Activated CD4-positive, alpha-beta T cell treated with anti-CD3 and anti-CD28 coated beads, Interleukin-2, amount 10 ng/mL, durations not matched to agents 7 days and 5 days (primary cell): ENCODE measurements at regions not wholly inside any gene's neighbourhood (a gene's known extent, or its start where the extent isn't known, plus 50 kb on each side); places are given as distances from the start of the nearest gene placed in this dataset.

Experiments
- CTCF ChIA-PET: fragments of 350-600 bp; sonication (Branson Sonifier 250); formaldehyde crosslinking; loops from one replicate; lab custom pipeline; 2021; ENCODE audit warnings: antibody characterized with exemption; lab: Charles Lee
- POLR2A ChIA-PET: fragments of 350-600 bp; sonication (Branson Sonifier 250); formaldehyde crosslinking; loops from one replicate; lab custom pipeline; 2021; ENCODE audit warnings: antibody characterized with exemption; lab: Charles Lee
- DNase-seq: peaks from one replicate; pipeline ENCODE4 v3.0.0-alpha.2; 2020
- H3K27ac Mint-ChIP-seq: one replicate; pipeline ENCODE4 v1.8.0; 2021; ENCODE audit warnings: mild to moderate bottlenecking, moderate library complexity, mixed read lengths
- H3K27me3 Mint-ChIP-seq: one replicate; pipeline ENCODE4 v1.8.0; 2021; ENCODE audit warnings: mixed read lengths
- H3K36me3 Mint-ChIP-seq: one replicate; pipeline ENCODE4 v1.8.0; 2021; ENCODE audit warnings: low read depth, mixed read lengths
- H3K4me1 Mint-ChIP-seq: one replicate; pipeline ENCODE4 v1.8.0; 2021; ENCODE audit warnings: mixed read lengths
- H3K4me3 Mint-ChIP-seq: one replicate; pipeline ENCODE4 v1.8.0; 2021; ENCODE audit warnings: mild to moderate bottlenecking, moderate library complexity, mixed read lengths
- H3K9me3 Mint-ChIP-seq: one replicate; pipeline ENCODE4 v1.8.0; 2021; ENCODE audit warnings: mixed read lengths

GRCh38 chr1:230503726-230504125 is 77.6 kb upstream of the PGBD5 start:
- ChIA-PET CTCF (no interaction called here), POLR2A (no interaction called here)
- no peak for DNase-seq
- Mint-ChIP-seq H3K27ac (no peak overlapping the region), H3K27me3 (peaks cover 9% of the 10 kb centered on the region), H3K9me3 (no peaks in the 10 kb centered on the region), H3K4me1 (peaks cover 5% of the 10 kb centered on the region), H3K4me3 (no peak overlapping the region), H3K36me3 (no peaks in the 10 kb centered on the region)

- H3K27me3 Mint-ChIP-seq: peaks cover 9% of the 10 kb centered on the region
- no peaks in the 10 kb centered on the region for H3K36me3 Mint-ChIP-seq
- no peak overlapping the region for H3K27ac Mint-ChIP-seq
- H3K9me3 Mint-ChIP-seq: no peaks in the 10 kb centered on the region
- POLR2A ChIA-PET: no interaction called here
- peaks cover 5% of the 10 kb centered on the region for H3K4me1 Mint-ChIP-seq
- no peak overlapping the region for H3K4me3 Mint-ChIP-seq
- no peak for DNase-seq
- CTCF ChIA-PET: no interaction called here
Measured at GRCh38 chr1:230502996-230503395, 76.9 kb upstream of the PGBD5 start.

GRCh38 chr1:230502306-230502705 is 76.2 kb upstream of the PGBD5 start:
- Mint-ChIP-seq H3K27ac (no peak overlapping the region), H3K27me3 (peaks cover 5% of the 10 kb centered on the region), H3K9me3 (no peaks in the 10 kb centered on the region), H3K4me3 (no peak overlapping the region), H3K36me3 (no peaks in the 10 kb centered on the region), H3K4me1 (no peaks in the 10 kb centered on the region)
- POLR2A ChIA-PET: no interaction called here
- CTCF ChIA-PET: no interaction called here
- DNase-seq: no peak

DNA sequence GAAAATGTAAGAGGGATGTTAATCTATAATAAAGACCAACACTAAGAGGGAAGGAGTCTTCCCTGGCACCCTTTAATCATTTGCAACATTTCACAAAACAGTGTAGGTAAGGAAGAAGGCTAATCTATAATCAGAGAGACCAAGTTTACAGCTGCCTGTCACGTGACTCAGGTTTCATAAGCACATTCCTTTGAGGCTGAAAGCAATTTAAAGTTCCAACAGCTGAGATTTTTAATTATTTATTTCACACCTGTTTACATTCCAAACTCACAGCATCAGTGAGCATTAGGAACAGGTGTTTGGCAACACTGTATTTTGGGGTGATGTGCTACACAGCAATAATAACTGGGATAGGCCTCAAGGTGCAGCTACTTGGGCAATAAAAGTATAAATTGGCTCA is 75.7 kb upstream of the PGBD5 start:
- DNase-seq: no peak
- CTCF ChIA-PET: no interaction called here
- Mint-ChIP-seq H3K4me1 (no peaks in the 10 kb centered on the region), H3K9me3 (no peaks in the 10 kb centered on the region), H3K36me3 (no peaks in the 10 kb centered on the region), H3K27ac (no peak overlapping the region), H3K27me3 (peaks cover 5% of the 10 kb centered on the region), H3K4me3 (no peak overlapping the region)
- POLR2A ChIA-PET: no interaction called here

- no peak overlapping the region for H3K4me3 Mint-ChIP-seq
- no peak for DNase-seq
- ChIA-PET POLR2A (no interaction called here), CTCF (no interaction called here)
- H3K36me3 Mint-ChIP-seq: no peaks in the 10 kb centered on the region
- no peaks in the 10 kb centered on the region for H3K4me1 Mint-ChIP-seq
- no peak overlapping the region for H3K27ac Mint-ChIP-seq
- H3K9me3 Mint-ChIP-seq: no peaks in the 10 kb centered on the region
- peaks cover 5% of the 10 kb centered on the region for H3K27me3 Mint-ChIP-seq
Measured at GRCh38 chr1:230501242-230501641, 75.1 kb upstream of the PGBD5 start.

- Mint-ChIP-seq H3K4me3 (no peak overlapping the region), H3K36me3 (no peaks in the 10 kb centered on the region), H3K4me1 (no peaks in the 10 kb centered on the region), H3K9me3 (no peaks in the 10 kb centered on the region), H3K27ac (no peak overlapping the region), H3K27me3 (peaks cover 2% of the 10 kb centered on the region)
- CTCF ChIA-PET: interaction anchor here (0.6 kb wide), 1 partner anchor 105 kb away, joined by 3 read pairs; no protein-coding TSS in a partner anchor
- DNase-seq: no peak
- POLR2A ChIA-PET: no interaction called here
Measured at GRCh38 chr1:230500063-230500462, 73.9 kb upstream of the PGBD5 start.

GRCh38 chr1:230499496-230499895 is 73.4 kb upstream of the PGBD5 start:
- H3K9me3 Mint-ChIP-seq: no peaks in the 10 kb centered on the region
- ChIA-PET CTCF (interaction anchor here (0.6 to 0.7 kb wide), 2 partner anchors 104 to 117 kb away, joined by 3 read pairs; no protein-coding TSS in a partner anchor), POLR2A (no interaction called here)
- no peak overlapping the region for H3K27ac Mint-ChIP-seq
- no peak for DNase-seq
- peaks cover 5% of the 10 kb centered on the region for H3K27me3 Mint-ChIP-seq
- no peaks in the 10 kb centered on the region for H3K4me1 Mint-ChIP-seq
- H3K36me3 Mint-ChIP-seq: no peaks in the 10 kb centered on the region
- no peak overlapping the region for H3K4me3 Mint-ChIP-seq

GRCh38 chr1:230498704-230499103 is 72.6 kb upstream of the PGBD5 start:
- H3K27ac Mint-ChIP-seq: no peak overlapping the region
- no peaks in the 10 kb centered on the region for H3K36me3 Mint-ChIP-seq
- no peak for DNase-seq
- H3K27me3 Mint-ChIP-seq: peaks cover 7% of the 10 kb centered on the region
- no peak overlapping the region for H3K4me3 Mint-ChIP-seq
- no peaks in the 10 kb centered on the region for H3K9me3 Mint-ChIP-seq
- POLR2A ChIA-PET: no interaction called here
- no peaks in the 10 kb centered on the region for H3K4me1 Mint-ChIP-seq
- CTCF ChIA-PET: interaction anchor here (0.7 kb wide), 1 partner anchor 118 kb away, joined by 3 read pairs; no protein-coding TSS in a partner anchor

- no peaks in the 10 kb centered on the region for H3K4me1 Mint-ChIP-seq
- H3K27me3 Mint-ChIP-seq: peaks cover 18% of the 10 kb centered on the region
- H3K9me3 Mint-ChIP-seq: no peaks in the 10 kb centered on the region
- H3K36me3 Mint-ChIP-seq: no peaks in the 10 kb centered on the region
- DNase-seq: no peak
- ChIA-PET POLR2A (no interaction called here), CTCF (no interaction called here)
- H3K4me3 Mint-ChIP-seq: no peak overlapping the region
- H3K27ac Mint-ChIP-seq: no peak overlapping the region
Measured at GRCh38 chr1:230496451-230496850, 70.3 kb upstream of the PGBD5 start.

DNA sequence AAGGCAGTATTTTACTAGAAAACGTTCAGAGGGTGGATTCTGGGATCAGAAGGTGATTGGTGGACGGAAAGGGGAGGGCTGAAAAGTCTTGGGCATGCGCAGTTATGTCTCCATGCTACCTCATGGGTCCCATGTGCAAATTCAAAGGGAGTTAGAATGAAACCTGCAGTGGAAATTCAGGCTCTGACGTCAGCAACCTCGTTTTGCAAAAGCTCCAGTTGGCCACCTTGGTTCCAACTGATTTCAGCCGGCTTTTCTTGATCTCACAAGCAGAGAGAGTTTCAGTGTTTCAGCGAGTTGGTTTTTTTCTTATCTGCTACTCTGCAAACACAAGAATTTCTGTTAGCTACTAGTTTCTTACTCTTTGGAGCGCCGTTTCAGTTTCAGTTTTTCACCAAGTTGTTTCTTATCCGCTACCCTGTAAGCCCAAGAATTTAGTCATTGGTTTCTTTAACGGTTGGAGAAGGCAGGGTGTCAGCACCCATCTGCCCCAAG is 69.8 kb upstream of the PGBD5 start:
- Mint-ChIP-seq H3K9me3 (no peaks in the 10 kb centered on the region), H3K36me3 (no peaks in the 10 kb centered on the region), H3K27ac (no peak overlapping the region), H3K4me1 (no peaks in the 10 kb centered on the region), H3K27me3 (peaks cover 18% of the 10 kb centered on the region), H3K4me3 (no peak overlapping the region)
- POLR2A ChIA-PET: no interaction called here
- no peak for DNase-seq
- CTCF ChIA-PET: no interaction called here

GRCh38 chr1:230495076-230495475 is 68.9 kb upstream of the PGBD5 start:
- DNase-seq: no peak
- Mint-ChIP-seq H3K27me3 (peaks cover 18% of the 10 kb centered on the region), H3K4me3 (no peak overlapping the region), H3K36me3 (no peaks in the 10 kb centered on the region), H3K27ac (no peak overlapping the region), H3K9me3 (no peaks in the 10 kb centered on the region), H3K4me1 (no peaks in the 10 kb centered on the region)
- ChIA-PET POLR2A (no interaction called here), CTCF (no interaction called here)

- Mint-ChIP-seq H3K27me3 (peaks cover 18% of the 10 kb centered on the region), H3K4me3 (no peak overlapping the region), H3K9me3 (no peaks in the 10 kb centered on the region), H3K4me1 (no peaks in the 10 kb centered on the region), H3K36me3 (no peaks in the 10 kb centered on the region), H3K27ac (no peak overlapping the region)
- DNase-seq: no peak
- ChIA-PET POLR2A (no interaction called here), CTCF (no interaction called here)
Measured at GRCh38 chr1:230494514-230494913, 68.4 kb upstream of the PGBD5 start.

DNA sequence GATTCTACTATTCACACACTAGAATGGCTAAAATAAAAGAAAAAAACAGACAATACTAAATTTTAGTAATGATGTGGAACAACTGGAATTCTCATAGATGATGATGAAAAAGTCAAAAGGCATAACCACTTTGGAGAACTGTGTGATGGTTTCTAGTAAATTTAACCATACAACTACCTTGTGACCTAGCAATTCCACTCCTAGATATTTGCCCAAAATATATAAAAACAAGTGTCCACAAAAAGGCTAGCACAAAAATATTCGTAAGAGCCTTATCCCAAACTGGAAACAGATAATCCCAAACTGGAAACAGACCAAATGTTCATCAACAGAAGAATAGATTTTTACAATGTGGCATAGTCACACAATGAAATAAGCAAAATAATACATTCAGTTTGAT is 67.9 kb upstream of the PGBD5 start:
- ChIA-PET POLR2A (no interaction called here), CTCF (no interaction called here)
- peaks cover 20% of the 10 kb centered on the region for H3K27me3 Mint-ChIP-seq
- DNase-seq: no peak
- H3K9me3 Mint-ChIP-seq: no peaks in the 10 kb centered on the region
- H3K4me1 Mint-ChIP-seq: no peaks in the 10 kb centered on the region
- no peak overlapping the region for H3K4me3 Mint-ChIP-seq
- no peak overlapping the region for H3K27ac Mint-ChIP-seq
- H3K36me3 Mint-ChIP-seq: no peaks in the 10 kb centered on the region

- Mint-ChIP-seq H3K4me1 (no peaks in the 10 kb centered on the region), H3K9me3 (no peaks in the 10 kb centered on the region), H3K4me3 (no peak overlapping the region), H3K27ac (no peak overlapping the region), H3K36me3 (no peaks in the 10 kb centered on the region), H3K27me3 (peaks cover 20% of the 10 kb centered on the region)
- ChIA-PET CTCF (no interaction called here), POLR2A (no interaction called here)
- no peak for DNase-seq
Measured at GRCh38 chr1:230493264-230493663, 67.1 kb upstream of the PGBD5 start.
